ENCODE measurements at regions not wholly inside any gene's neighbourhood (a gene's known extent, or its start where the extent isn't known, plus 50 kb on each side); places are given as distances from the start of the nearest gene placed in this dataset.

- no peak for TF ChIP-seq GTF2F1 (IDR thresholded peaks at IDR 0.05; ENCODE audit: borderline replicate concordance, low read depth, low read length)
- no peak for TF ChIP-seq RBBP5 (IDR thresholded peaks at IDR 0.05; ENCODE audit: borderline replicate concordance, low read depth, low read length)
- no peak for TF ChIP-seq BRCA1 (IDR thresholded peaks at IDR 0.05; ENCODE audit: low read depth, low read length)
- H3K23ac ChIP-seq (ENCODE audit: insufficient read length) = no peak overlapping the region
- no peaks in the 10 kb centered on the region for H3K79me2 ChIP-seq (ENCODE audit: control insufficient read depth in 1 of 2, insufficient read depth in 2 of 2, low read length in 2 of 2)
- no peaks in the 10 kb centered on the region for H3K9me3 ChIP-seq (ENCODE audit: insufficient read depth in 2 of 2, low read depth in 1 of 2, low read length in 1 of 2)
- no peak overlapping the region for H2AFZ ChIP-seq (ENCODE audit: low read length)
- peaks cover 0 to 10% (median 4%) of the 10 kb centered on the region in 4 experiments; a peak in 5 of 7 replicates for H3K4me1 ChIP-seq (replicated peaks in 1 of 4; ENCODE audit: control insufficient read depth in 3 of 4, insufficient read depth in 4 of 4, low read length in 3 of 4)
- H2BK15ac ChIP-seq (ENCODE audit: low read length) = no peak overlapping the region
- H2BK20ac ChIP-seq (ENCODE audit: low read length) = no peak overlapping the region
- H3K56ac ChIP-seq (replicated peaks; ENCODE audit: insufficient read length, low read depth, low read length) = no peak overlapping the region
- no peak for DNase-seq (ENCODE audit: low read depth in 1 of 2, low spot score in 2 of 2)
- H3K4me2 ChIP-seq (ENCODE audit: insufficient read depth in 1 of 2, low read depth in 2 of 2, low read length in 2 of 2) = no peak overlapping the region
- no peak overlapping the region for H2BK5ac ChIP-seq (ENCODE audit: low read depth, low read length)
- no peaks in the 10 kb centered on the region for H3K79me1 ChIP-seq (ENCODE audit: low read depth, low read length)
- H4K8ac ChIP-seq (ENCODE audit: extremely low read depth, insufficient read depth, low read length) = no peak overlapping the region
- H3K18ac ChIP-seq (ENCODE audit: extremely low read depth, low read length) = no peak overlapping the region
- ChIA-PET POLR2A (ENCODE audit: partially characterized antibody) (no interaction called here), CTCF (ENCODE audit: partially characterized antibody) (no interaction called here)
- no peak overlapping the region for H4K5ac ChIP-seq (ENCODE audit: insufficient read length, low read depth, low read length)
- no peak overlapping the region for H3K4ac ChIP-seq (replicated peaks; ENCODE audit: insufficient read length, low read depth, low read length)
- H3K23me2 ChIP-seq (ENCODE audit: low read depth, low read length) = peaks cover 12% of the 10 kb centered on the region
- H2BK120ac ChIP-seq (replicated peaks; ENCODE audit: low read depth, low read length) = no peak overlapping the region
- H2AK5ac ChIP-seq (ENCODE audit: low read depth, low read length) = no peak overlapping the region
- H3K4me3 ChIP-seq (ENCODE audit: extremely low read depth in 1 of 4, insufficient read depth in 2 of 4, low read depth in 3 of 4, low read length in 4 of 4) = no peak overlapping the region
- no peak overlapping the region for H3K14ac ChIP-seq (ENCODE audit: insufficient read length)
- no peak overlapping the region for H3K9ac ChIP-seq (replicated peaks in 1 of 4; ENCODE audit: extremely low read depth in 1 of 4, low read depth in 3 of 4, low read length in 3 of 4)
- H4K20me1 ChIP-seq (replicated peaks in 1 of 2; ENCODE audit: control insufficient read depth in 1 of 2, insufficient read depth in 2 of 2, low read length in 2 of 2) = peaks cover 0 to 3% of the 10 kb centered on the region in 2 experiments
- H3K27me3 ChIP-seq (replicated peaks in 1 of 4; ENCODE audit: control insufficient read depth in 3 of 4, extremely low read depth in 1 of 4, insufficient read depth in 3 of 4, low read length in 3 of 4) = peaks cover 8 to 21% (median 17%) of the 10 kb centered on the region in 4 experiments
- WGBS, 2 experiments (ENCODE audit: extremely low coverage in 1 of 2, insufficient coverage in 1 of 2, insufficient read length in 1 of 2, insufficient replicate concordance in 2 of 2, low coverage in 1 of 2, low lambda C conversion rate in 2 of 2, missing lambda C conversion rate in 1 of 2) = 82% methylated on average over 4 of the region's 4 CpGs; no CpG with 5 or more reads in 1 of the 2 experiments
- no peak overlapping the region for H4K91ac ChIP-seq (replicated peaks; ENCODE audit: insufficient read length, low read length)
- H3K27ac ChIP-seq (ENCODE audit: low read depth, low read length) = no peak overlapping the region
- no peak for FAIRE-seq
- H2BK12ac ChIP-seq (ENCODE audit: low read depth, low read length) = no peak overlapping the region
- no peaks in the 10 kb centered on the region for H3K36me3 ChIP-seq (ENCODE audit: control insufficient read depth in 2 of 4, insufficient read depth in 4 of 4, low read length in 3 of 4)
These were observed 339.8 kb upstream of the THRB start for GRCh38 chr3:24834442-24834841.

All from H1 (cell line).